AG04449 (cell line): ENCODE measurements at regions not wholly inside any gene's neighbourhood (a gene's known extent, or its start where the extent isn't known, plus 50 kb on each side); places are given as distances from the start of the nearest gene placed in this dataset.

ENCODE experiments used
- CTCF ChIA-PET: fragments of 350-600 bp; formaldehyde crosslinking; extraction: SDS; loops from one replicate; lab custom pipeline; 2021; ENCODE audit warnings: antibody characterized with exemption; lab: Yijun Ruan, JAX
- POLR2A ChIA-PET: fragments of 400-600, 350-600 bp; formaldehyde crosslinking; extraction: SDS; loops from one replicate; lab custom pipeline; 2020; ENCODE audit warnings: antibody characterized with exemption, inconsistent platforms; lab: Yijun Ruan, JAX
- DNase-seq: peaks from one replicate; pipeline ENCODE4 v3.0.0-alpha.2; 2010; ENCODE audit warnings: low read depth, low spot score
- H3K4me3 ChIP-seq: 2 replicates; pipeline ENCODE4 v1.5.1; 2011; ENCODE audit warnings: low read depth, mild to moderate bottlenecking, control low read depth, low read length
- CTCF ChIP-seq: IDR thresholded peaks from one replicate; pipeline ENCODE4 v1.5.1; 2011; ENCODE audit warnings: mild to moderate bottlenecking, moderate library complexity, low read length, control low read depth, inconsistent platforms; ENCODE audit not compliant: insufficient read depth; ENCODE audit errors: missing control alignments

- ChIA-PET CTCF (no interaction called here), POLR2A (no interaction called here)
- no peak for DNase-seq
- TF ChIP-seq CTCF: no peak
- no peak overlapping the region for H3K4me3 ChIP-seq
Measured at GRCh38 chr1:225707824-225708223, 54.9 kb upstream of the ENAH start.

GRCh38 chr1:225709101-225709500, 56.2 kb upstream of the ENAH start:
- no peak for DNase-seq
- CTCF ChIA-PET: no interaction called here
- POLR2A ChIA-PET: no interaction called here
- no peak overlapping the region for H3K4me3 ChIP-seq
- TF ChIP-seq CTCF: no peak

- TF ChIP-seq CTCF: no peak
- CTCF ChIA-PET: interaction anchor here (0.8 kb wide), 1 partner anchor 9 kb away, joined by 3 read pairs; no protein-coding TSS in a partner anchor
- DNase-seq: no peak
- POLR2A ChIA-PET: no interaction called here
- H3K4me3 ChIP-seq: no peak overlapping the region
Measured at GRCh38 chr1:225710804-225711203, 57.9 kb upstream of the ENAH start.

GRCh38 chr1:225711236-225711937, 58.5 kb upstream of the ENAH start:
- no peak for DNase-seq
- no peak for TF ChIP-seq CTCF
- ChIA-PET CTCF (interaction anchor here (0.8 kb wide), 1 partner anchor 9 kb away, joined by 3 read pairs; no protein-coding TSS in a partner anchor), POLR2A (no interaction called here)
- H3K4me3 ChIP-seq: no peak overlapping the region

- no peak for DNase-seq
- ChIA-PET POLR2A (no interaction called here), CTCF (no interaction called here)
- H3K4me3 ChIP-seq: no peak overlapping the region
- no peak for TF ChIP-seq CTCF
Measured at GRCh38 chr1:225712391-225712790, 59.5 kb upstream of the ENAH start.

- no peak overlapping the region for H3K4me3 ChIP-seq
- CTCF ChIA-PET: no interaction called here
- POLR2A ChIA-PET: no interaction called here
- no peak for TF ChIP-seq CTCF
- DNase-seq: no peak
Measured at GRCh38 chr1:225713281-225713680, 60.4 kb upstream of the ENAH start.
